ENCODE measurements at regions not wholly inside any gene's neighbourhood (a gene's known extent, or its start where the extent isn't known, plus 50 kb on each side); places are given as distances from the start of the nearest gene placed in this dataset.

- ATAC-seq (ENCODE audit: low read depth) (no peak), DNase-seq (no peak)
- Histone ChIP-seq H3K4me2 (ENCODE audit: low read depth, low read length) (no peak overlapping the region), H3K4me1 (ENCODE audit: control insufficient read depth, insufficient read depth, low read length) (no peaks in the 10 kb centered on the region; the same call in 1 of the 2 replicates), H2BK15ac (ENCODE audit: low read depth, low read length) (no peak overlapping the region), H3K56ac (ENCODE audit: extremely low read depth, insufficient read depth, low read length) (no peak overlapping the region), H4K5ac (ENCODE audit: low read depth, low read length) (no peak overlapping the region), H3K9me3 (ENCODE audit: control insufficient read depth, insufficient read depth, low read length) (no peaks in the 10 kb centered on the region), H3K79me1 (ENCODE audit: low read depth in 1 of 2, low read length in 2 of 2) (no peaks in the 10 kb centered on the region), H3K27ac (ENCODE audit: insufficient read depth, low read length) (no peak overlapping the region), H2AK9ac (replicated peaks; ENCODE audit: low read depth, low read length, poor library complexity) (no peak overlapping the region), H3K4me3 (ENCODE audit: insufficient read depth, low read depth, low read length) (no peak overlapping the region), H2AK5ac (ENCODE audit: low read depth, low read length) (no peak overlapping the region), H2BK20ac (ENCODE audit: low read depth, low read length) (no peak overlapping the region), H3K18ac (ENCODE audit: low read depth, low read length) (no peak overlapping the region), H3K27me3 (ENCODE audit: control insufficient read depth, insufficient read depth, low read length) (no peaks in the 10 kb centered on the region), H3K4ac (ENCODE audit: low read depth, low read length) (no peak overlapping the region), H4K20me1 (ENCODE audit: insufficient read depth, low read length) (no peaks in the 10 kb centered on the region), H4K91ac (ENCODE audit: insufficient read depth, low read depth, low read length) (no peak overlapping the region), H3K23ac (ENCODE audit: low read depth, low read length) (no peak overlapping the region), H3K9me1 (ENCODE audit: insufficient read depth, low read length) (no peaks in the 10 kb centered on the region), H3K36me3 (ENCODE audit: control insufficient read depth, insufficient read depth, low read length) (no peaks in the 10 kb centered on the region), H4K8ac (ENCODE audit: low read depth in 2 of 2, low read length in 2 of 2) (no peak overlapping the region), H3K14ac (replicated peaks; ENCODE audit: low read depth, low read length) (no peak overlapping the region), H2AFZ (replicated peaks; ENCODE audit: low read length, poor library complexity) (no peak overlapping the region), H2BK5ac (ENCODE audit: low read depth, low read length, poor library complexity, severe bottlenecking) (no peak overlapping the region), H3K9ac (ENCODE audit: low read depth, low read length) (no peak overlapping the region), H2BK120ac (ENCODE audit: low read depth, low read length) (no peak overlapping the region)
- TF ChIP-seq FOS (IDR thresholded peaks at IDR 0.05; ENCODE audit: low read depth, low read length) (no peak), MXI1 (IDR thresholded peaks at IDR 0.05; ENCODE audit: borderline replicate concordance, low read depth, low read length) (no peak), BHLHE40 (IDR thresholded peaks at IDR 0.05; ENCODE audit: low read depth, low read length) (no peak), USF2 (IDR thresholded peaks at IDR 0.05; ENCODE audit: low read depth, low read length) (no peak), POLR2A (IDR thresholded peaks at IDR 0.05; ENCODE audit: low read depth, low read length) (no peak), SMC3 (IDR thresholded peaks at IDR 0.05; ENCODE audit: low read depth, low read length) (no peak), NFE2L2 (IDR thresholded peaks at IDR 0.05; ENCODE audit: low read depth, low read length) (no peak), RCOR1 (IDR thresholded peaks at IDR 0.05; ENCODE audit: insufficient replicate concordance, low read length) (no peak), ELK1 (IDR thresholded peaks at IDR 0.05; ENCODE audit: borderline replicate concordance, low read depth, low read length) (no peak), CTCF (conservative IDR thresholded peaks at IDR 0.05; ENCODE audit: low read depth, low read length) (no peak), CHD1 (IDR thresholded peaks at IDR 0.05; ENCODE audit: low read depth, low read length) (no peak), CEBPB (IDR thresholded peaks at IDR 0.05; ENCODE audit: low read depth, low read length) (no peak), MAZ (IDR thresholded peaks at IDR 0.05; ENCODE audit: borderline replicate concordance, low read depth, low read length) (no peak), RFX5 (IDR thresholded peaks at IDR 0.05; ENCODE audit: low read depth, low read length) (no peak), RAD21 (IDR thresholded peaks at IDR 0.05; ENCODE audit: low read length) (no peak), MAFK (IDR thresholded peaks at IDR 0.05; ENCODE audit: low read depth, low read length) (no peak)
- ChIA-PET POLR2A (ENCODE audit: unreplicated experiment) (no interaction called here), CTCF (no interaction called here)
- intact Hi-C loops (cut with micrococcal nuclease) (no loop called here), dilution Hi-C loops (cut with HindIII; ENCODE audit: low sequenced_read_pairs, unreplicated experiment) (no loop called here), in situ Hi-C loops (cut with MboI; ENCODE audit: low sequenced_read_pairs) (no loop called here)
- no TSS peak for BruUV-seq (replicated peaks)
- no CpG with 5 or more reads among the region's 7 CpGs for whole genome bisulfite sequencing, 2 experiments (ENCODE audit: extremely low coverage in 2 of 2, insufficient read length in 1 of 2)
These were observed 443.3 kb upstream of the FAT1 start for GRCh38 chr4:187166886-187167512.
